Suprapubic skin (tissue), 4 donors: ENCODE measurements at regions not wholly inside any gene's neighbourhood (a gene's known extent, or its start where the extent isn't known, plus 50 kb on each side); places are given as distances from the start of the nearest gene placed in this dataset.

Experiments
- CTCF ChIP-seq, 2 donors: fragments of 200-600 bp in 1 of 2; fragments of 450-650 bp in 1 of 2; sonication (generic) in 1 of 2; IDR thresholded peaks; one replicate each; pipeline ENCODE4 v1.5.1; 2016 to 2019; ENCODE audit warnings: antibody characterized with exemption in 2 of 2, mild to moderate bottlenecking in 1 of 2, moderate library complexity in 1 of 2
- POLR2A ChIP-seq, 2 donors: fragments of 450-650 bp; IDR thresholded peaks; one replicate each; pipeline ENCODE4 v1.6.1; 2017; ENCODE audit warnings: antibody characterized with exemption in 2 of 2, mild to moderate bottlenecking in 2 of 2, moderate library complexity in 2 of 2
- POLR2AphosphoS5 ChIP-seq, 3 donors: sonication (generic); formaldehyde crosslinking; IDR thresholded peaks; one replicate each; pipeline ENCODE4 v1.6.1; 2017; ENCODE audit warnings: antibody characterized with exemption in 3 of 3

GRCh38 chrX:92224406-92224805 lies 445.2 kb downstream of the PCDH11X start:
- TF ChIP-seq CTCF (IDR thresholded peaks at IDR 0.05) = no peak
- TF ChIP-seq POLR2AphosphoS5 (IDR thresholded peaks at IDR 0.05) = no peak
- TF ChIP-seq POLR2A (IDR thresholded peaks at IDR 0.05) = no peak
